ENCODE measurements at regions not wholly inside any gene's neighbourhood (a gene's known extent, or its start where the extent isn't known, plus 50 kb on each side); places are given as distances from the start of the nearest gene placed in this dataset.

DNA sequence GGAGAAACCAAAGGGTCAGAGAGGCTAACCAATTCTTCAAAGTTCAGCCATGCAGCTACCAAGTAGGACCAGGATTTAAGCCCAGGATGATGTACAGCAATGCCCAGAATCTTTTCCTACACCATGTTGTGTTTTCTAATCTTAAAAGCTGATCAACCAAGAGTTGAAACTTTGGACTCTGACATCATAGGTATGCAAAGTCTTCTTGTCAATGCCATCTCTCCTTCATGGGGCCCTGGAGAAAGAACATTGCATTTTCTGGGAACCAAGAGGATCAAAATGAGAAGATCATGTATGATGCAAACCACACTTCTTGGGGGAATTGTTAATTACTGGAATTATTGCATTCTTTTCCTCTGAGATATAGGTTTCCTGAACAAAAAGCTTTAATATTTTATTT is 54.4 kb upstream of the XPA start:
- no peaks in the 10 kb centered on the region for H3K4me1 ChIP-seq (ENCODE audit: control insufficient read depth in 1 of 2, insufficient read depth in 2 of 2, low read depth in 1 of 2, low read length in 1 of 2)
- peaks cover 4% of the 10 kb centered on the region; the same call in 1 of the 2 replicates for H3K27me3 ChIP-seq (ENCODE audit: insufficient read depth)
- H3K79me2 ChIP-seq (ENCODE audit: insufficient read depth), result no peaks in the 10 kb centered on the region
- H4K20me1 ChIP-seq (ENCODE audit: insufficient read depth), result no peaks in the 10 kb centered on the region
- H2AFZ ChIP-seq (ENCODE audit: low read depth), result no peak overlapping the region
- H3K4me3 ChIP-seq (ENCODE audit: low read depth in 2 of 2, low read length in 1 of 2), result no peak overlapping the region
- no peak for DNase-seq
- H3K9ac ChIP-seq, result no peak overlapping the region
- H3K9me2 ChIP-seq, result no peaks in the 10 kb centered on the region
- TF ChIP-seq NFIC (IDR thresholded peaks at IDR 0.05; ENCODE audit: borderline replicate concordance) (no peak), GABPA (IDR thresholded peaks at IDR 0.05; ENCODE audit: low read depth) (no peak), MXI1 (IDR thresholded peaks at IDR 0.05; ENCODE audit: low read depth, low read length) (no peak), CHD2 (IDR thresholded peaks at IDR 0.05; ENCODE audit: low read length, partially characterized antibody) (no peak), GATA2 (CRISPR knock-in tag; IDR thresholded peaks at IDR 0.05) (no peak), USF2 (IDR thresholded peaks at IDR 0.05; ENCODE audit: borderline replicate concordance, low read depth, low read length) (no peak), ELF1 (IDR thresholded peaks at IDR 0.05) (no peak), RCOR1 (IDR thresholded peaks at IDR 0.05; ENCODE audit: low read length) (no peak), RXRA (IDR thresholded peaks at IDR 0.05; ENCODE audit: borderline replicate concordance, low read depth) (no peak), EP300 (IDR thresholded peaks at IDR 0.05; ENCODE audit: borderline replicate concordance in 1 of 2, low read depth in 1 of 2, low read length in 1 of 2) (no peak), MEF2A (IDR thresholded peaks at IDR 0.05; ENCODE audit: borderline replicate concordance, low read depth) (no peak), REST (IDR thresholded peaks at IDR 0.05; ENCODE audit: low read depth, low read length) (no peak), MAX (IDR thresholded peaks at IDR 0.05; ENCODE audit: low read depth) (no peak), TAF1 (IDR thresholded peaks at IDR 0.05; ENCODE audit: borderline replicate concordance, low read depth, low read length) (no peak), FOSL2 (IDR thresholded peaks at IDR 0.05; ENCODE audit: borderline replicate concordance, low read depth) (no peak), JUND (IDR thresholded peaks at IDR 0.05) (no peak), TCF12 (IDR thresholded peaks at IDR 0.05) (no peak), POLR2AphosphoS5 (IDR thresholded peaks at IDR 0.05; ENCODE audit: low read depth, low read length) (no peak), SIN3A (IDR thresholded peaks at IDR 0.05; ENCODE audit: borderline replicate concordance, low read depth, low read length) (no peak)
- TF ChIP-seq, protein P1, sequence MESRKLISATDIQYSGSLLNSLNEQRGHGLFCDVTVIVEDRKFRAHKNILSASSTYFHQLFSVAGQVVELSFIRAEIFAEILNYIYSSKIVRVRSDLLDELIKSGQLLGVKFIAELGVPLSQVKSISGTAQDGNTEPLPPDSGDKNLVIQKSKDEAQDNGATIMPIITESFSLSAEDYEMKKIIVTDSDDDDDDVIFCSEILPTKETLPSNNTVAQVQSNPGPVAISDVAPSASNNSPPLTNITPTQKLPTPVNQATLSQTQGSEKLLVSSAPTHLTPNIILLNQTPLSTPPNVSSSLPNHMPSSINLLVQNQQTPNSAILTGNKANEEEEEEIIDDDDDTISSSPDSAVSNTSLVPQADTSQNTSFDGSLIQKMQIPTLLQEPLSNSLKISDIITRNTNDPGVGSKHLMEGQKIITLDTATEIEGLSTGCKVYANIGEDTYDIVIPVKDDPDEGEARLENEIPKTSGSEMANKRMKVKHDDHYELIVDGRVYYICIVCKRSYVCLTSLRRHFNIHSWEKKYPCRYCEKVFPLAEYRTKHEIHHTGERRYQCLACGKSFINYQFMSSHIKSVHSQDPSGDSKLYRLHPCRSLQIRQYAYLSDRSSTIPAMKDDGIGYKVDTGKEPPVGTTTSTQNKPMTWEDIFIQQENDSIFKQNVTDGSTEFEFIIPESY (IDR thresholded peaks at IDR 0.05; ENCODE audit: borderline replicate concordance, low read depth), result no peak
- CTCF ChIA-PET, result interaction anchor here (0.8 to 1.2 kb wide), 5 partner anchors 12 to 172 kb away, joined by 3 to 4 read pairs (median 3); no protein-coding TSS in a partner anchor
- no peak overlapping the region for H3K4me2 ChIP-seq
- H3K9me3 ChIP-seq, result no peaks in the 10 kb centered on the region
- POLR2A ChIA-PET, result no interaction called here
- no peak overlapping the region for H3K27ac ChIP-seq (ENCODE audit: low read depth in 2 of 2, low read length in 1 of 2)
- H3F3A ChIP-seq (replicated peaks; ENCODE audit: insufficient read depth), result no peaks in the 10 kb centered on the region
- H3K36me3 ChIP-seq (replicated peaks in 1 of 2; ENCODE audit: control insufficient read depth in 1 of 2, insufficient read depth in 2 of 2, low read length in 1 of 2), result no peaks in the 10 kb centered on the region

All from SK-N-SH (cell line).